SK-N-SH treated with all-trans-retinoic acid at 6 μM for 48 hours (cell line): ENCODE measurements at regions not wholly inside any gene's neighbourhood (a gene's known extent, or its start where the extent isn't known, plus 50 kb on each side); places are given as distances from the start of the nearest gene placed in this dataset.

Experiments
- ATAC-seq: fragments of 200-7000 bp; cut with Tn5 transposase; 3 replicates; pipeline ENCODE4 v1.9.1; 2020; ENCODE audit warnings: mild to moderate bottlenecking, moderate library complexity
- ARNTL ChIP-seq: fragments of 450-650 bp; formaldehyde crosslinking; IDR thresholded peaks from 2 replicates; pipeline ENCODE4 v1.5.0; 2020; ENCODE audit warnings: low read depth, mild to moderate bottlenecking, moderate library complexity, borderline replicate concordance
- BACH2 ChIP-seq: fragments of 250-450 bp; sonication (Bioruptor Pico); IDR thresholded peaks from 2 replicates; pipeline ENCODE4 v1.9.0; 2021; ENCODE audit warnings: mild to moderate bottlenecking, borderline replicate concordance
- CSDC2 ChIP-seq: fragments of 250-450 bp; sonication (Bioruptor Pico); IDR thresholded peaks from 2 replicates; pipeline ENCODE4 v1.5.0; 2020; ENCODE audit warnings: mild to moderate bottlenecking, moderate library complexity
- CSRNP3 ChIP-seq: fragments of 250-450 bp; sonication (Bioruptor Pico); IDR thresholded peaks from 2 replicates; pipeline ENCODE4 v1.5.1; 2021; ENCODE audit warnings: mild to moderate bottlenecking, moderate library complexity
- ESRRG ChIP-seq: fragments of 250-450 bp; sonication (Bioruptor Pico); IDR thresholded peaks from 2 replicates; pipeline ENCODE4 v1.6.1; 2021; ENCODE audit warnings: mild to moderate bottlenecking
- GLIS3 ChIP-seq: fragments of 250-450 bp; sonication (Bioruptor Pico); IDR thresholded peaks from 2 replicates; pipeline ENCODE4 v1.5.0; 2020; ENCODE audit warnings: mild to moderate bottlenecking, moderate library complexity
- ISL1 ChIP-seq: fragments of 250-450 bp; sonication (Bioruptor Pico); IDR thresholded peaks from 2 replicates; pipeline ENCODE4 v2.1.2; 2022; ENCODE audit warnings: mild to moderate bottlenecking, moderate library complexity
- OSR1 ChIP-seq: fragments of 250-450 bp; sonication (Bioruptor Pico); IDR thresholded peaks from 2 replicates; pipeline ENCODE4 v1.8.0; 2022; ENCODE audit warnings: moderate library complexity, mild to moderate bottlenecking, inconsistent platforms
- PPARA ChIP-seq: fragments of 250-450 bp; sonication (Bioruptor Pico); IDR thresholded peaks from 2 replicates; pipeline ENCODE4 v1.5.0; 2020; ENCODE audit warnings: mild to moderate bottlenecking, borderline replicate concordance
- SNAI2 ChIP-seq: fragments of 250-450 bp; sonication (Bioruptor Pico); IDR thresholded peaks from 2 replicates; pipeline ENCODE4 v1.5.0; 2020; ENCODE audit warnings: mild to moderate bottlenecking, moderate library complexity
- TCF4 ChIP-seq: fragments of 250-450 bp; sonication (Bioruptor Pico); IDR thresholded peaks from 2 replicates; pipeline ENCODE4 v1.8.0; 2021; ENCODE audit warnings: mild to moderate bottlenecking, moderate library complexity, borderline replicate concordance
- TOX ChIP-seq: fragments of 250-450 bp; sonication (Bioruptor Pico); IDR thresholded peaks from 2 replicates; pipeline ENCODE4 v1.8.0; 2021; ENCODE audit warnings: mild to moderate bottlenecking, moderate library complexity, borderline replicate concordance
- TSHZ2 ChIP-seq: fragments of 250-450 bp; sonication (Bioruptor Pico); IDR thresholded peaks from 2 replicates; pipeline ENCODE4 v1.5.0; 2020; ENCODE audit warnings: mild to moderate bottlenecking, moderate library complexity
- ZC3H10 ChIP-seq: fragments of 250-450 bp; sonication (Bioruptor Pico); IDR thresholded peaks from 2 replicates; pipeline ENCODE4 v1.5.1; 2021; ENCODE audit warnings: mild to moderate bottlenecking, moderate library complexity
- ZFP3 ChIP-seq: fragments of 250-450 bp; sonication (Bioruptor Pico); IDR thresholded peaks from 2 replicates; pipeline ENCODE4 v1.5.0; 2020; ENCODE audit warnings: mild to moderate bottlenecking, moderate library complexity
- ZFP30 ChIP-seq: fragments of 450-650 bp; formaldehyde crosslinking; IDR thresholded peaks from 2 replicates; pipeline ENCODE4 v1.5.0; 2022; ENCODE audit warnings: mild to moderate bottlenecking, moderate library complexity
- ZNF8 ChIP-seq: fragments of 450-650 bp; formaldehyde crosslinking; IDR thresholded peaks from 2 replicates; pipeline ENCODE4 v1.5.0; 2020; ENCODE audit warnings: mild to moderate bottlenecking, moderate library complexity
- TF ChIP-seq, protein P1 (sequence below): fragments of 250-450 bp; sonication (Bioruptor Pico); IDR thresholded peaks from 2 replicates; pipeline ENCODE4 v1.8.0; 2021; ENCODE audit warnings: low read depth, mild to moderate bottlenecking, moderate library complexity, borderline replicate concordance

DNA sequence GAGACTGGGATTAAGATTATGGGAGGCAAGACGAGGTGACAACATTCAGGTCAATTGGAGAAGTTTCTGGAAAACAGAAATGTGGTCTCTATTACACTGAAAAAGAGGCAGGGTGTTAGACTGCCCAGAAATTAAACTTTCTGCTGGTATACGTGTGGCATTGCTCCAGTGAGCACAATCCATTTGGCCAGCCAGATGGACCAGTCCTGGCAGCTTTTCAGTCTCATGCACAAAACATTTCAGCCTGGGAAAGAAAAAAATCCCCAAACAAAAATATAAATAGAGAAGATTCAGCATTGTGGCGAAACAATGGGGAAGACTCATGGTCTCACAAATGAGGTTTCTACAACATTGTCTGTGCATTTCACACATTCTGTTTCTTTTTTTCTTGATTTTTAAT, 113.9 kb downstream of the HNMT start:
- no peak; the same call in 2 of the 3 replicates for ATAC-seq
- TF ChIP-seq TSHZ2 (no peak), ESRRG (no peak), CSDC2 (CRISPR knock-in tag) (no peak), ZC3H10 (CRISPR knock-in tag) (no peak), CSRNP3 (CRISPR knock-in tag) (no peak), TCF4 (CRISPR knock-in tag) (no peak), PPARA (no peak), ISL1 (CRISPR knock-in tag) (no peak)

- TF ChIP-seq ZFP3 (CRISPR knock-in tag) = no peak
- TF ChIP-seq TCF4 (CRISPR knock-in tag) = no peak
- TF ChIP-seq ESRRG = no peak
- no peak for TF ChIP-seq TOX (CRISPR knock-in tag)
- no peak for TF ChIP-seq TSHZ2
- no peak for ATAC-seq
Observed at GRCh38 chr2:138079976-138080375, 115.7 kb downstream of the HNMT start.

GRCh38 chr2:138081225-138082073, 117.2 kb downstream of the HNMT start:
- TF ChIP-seq ISL1 (CRISPR knock-in tag) (no peak), ZFP30 (CRISPR knock-in tag) (no peak), OSR1 (CRISPR knock-in tag) (no peak), PPARA (no peak), BACH2 (CRISPR knock-in tag) (no peak), CSRNP3 (CRISPR knock-in tag) (no peak), TCF4 (CRISPR knock-in tag) (no peak), ZNF8 (CRISPR knock-in tag) (no peak), GLIS3 (no peak), TSHZ2 (no peak), ZFP3 (CRISPR knock-in tag) (no peak), ZC3H10 (CRISPR knock-in tag) (no peak), SNAI2 (CRISPR knock-in tag) (no peak), ARNTL (CRISPR knock-in tag) (no peak)
- TF ChIP-seq, protein P1, sequence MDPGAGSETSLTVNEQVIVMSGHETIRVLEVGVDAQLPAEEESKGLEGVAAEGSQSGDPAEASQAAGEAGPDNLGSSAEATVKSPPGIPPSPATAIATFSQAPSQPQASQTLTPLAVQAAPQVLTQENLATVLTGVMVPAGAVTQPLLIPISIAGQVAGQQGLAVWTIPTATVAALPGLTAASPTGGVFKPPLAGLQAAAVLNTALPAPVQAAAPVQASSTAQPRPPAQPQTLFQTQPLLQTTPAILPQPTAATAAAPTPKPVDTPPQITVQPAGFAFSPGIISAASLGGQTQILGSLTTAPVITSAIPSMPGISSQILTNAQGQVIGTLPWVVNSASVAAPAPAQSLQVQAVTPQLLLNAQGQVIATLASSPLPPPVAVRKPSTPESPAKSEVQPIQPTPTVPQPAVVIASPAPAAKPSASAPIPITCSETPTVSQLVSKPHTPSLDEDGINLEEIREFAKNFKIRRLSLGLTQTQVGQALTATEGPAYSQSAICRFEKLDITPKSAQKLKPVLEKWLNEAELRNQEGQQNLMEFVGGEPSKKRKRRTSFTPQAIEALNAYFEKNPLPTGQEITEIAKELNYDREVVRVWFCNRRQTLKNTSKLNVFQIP (CRISPR knock-in tag) = no peak
- ATAC-seq = no peak
